Liver (tissue), 8 donors: ENCODE measurements at regions not wholly inside any gene's neighbourhood (a gene's known extent, or its start where the extent isn't known, plus 50 kb on each side); places are given as distances from the start of the nearest gene placed in this dataset.

ENCODE experiments used
- DNase-seq: peaks from one replicate; pipeline ENCODE4 v3.0.0-alpha.2; 2017; ENCODE audit warnings: low spot score
- H3K27ac ChIP-seq, 2 donors: one replicate each; pipeline ENCODE4 v1.7.0; 2013; ENCODE audit warnings: inconsistent platforms in 2 of 2, low read length in 2 of 2, control low read depth in 1 of 2, low read depth in 1 of 2, mild to moderate bottlenecking in 1 of 2
- H3K27me3 ChIP-seq, 4 donors: one replicate each; pipeline versions ENCODE4 v1.6.1 to v1.7.0; 2013; ENCODE audit warnings: low read length in 3 of 4, inconsistent platforms in 1 of 4, mild to moderate bottlenecking in 1 of 4, moderate library complexity in 1 of 4; ENCODE audit not compliant: control insufficient read depth in 4 of 4, insufficient read depth in 4 of 4
- H3K36me3 ChIP-seq, 4 donors: one replicate each; pipeline versions ENCODE4 v1.6.1 to v1.7.0; 2013; ENCODE audit warnings: low read length in 3 of 4, mild to moderate bottlenecking in 3 of 4, low read depth in 1 of 4, moderate library complexity in 1 of 4; ENCODE audit not compliant: control insufficient read depth in 4 of 4, insufficient read depth in 3 of 4
- H3K4me1 ChIP-seq, 4 donors: one replicate each; pipeline versions ENCODE4 v1.6.1 to v1.7.0; 2013; ENCODE audit warnings: low read length in 3 of 4, mild to moderate bottlenecking in 3 of 4, moderate library complexity in 1 of 4; ENCODE audit not compliant: control insufficient read depth in 4 of 4, insufficient read depth in 4 of 4
- H3K4me3 ChIP-seq, 3 donors: one replicate each; pipeline versions ENCODE4 v1.6.1 to v1.7.0; 2013; ENCODE audit warnings: low read length in 3 of 3, control low read depth in 1 of 3, low read depth in 1 of 3, mild to moderate bottlenecking in 1 of 3
- H3K9ac ChIP-seq, 2 donors: one replicate each; pipeline ENCODE4 v1.7.0; 2013; ENCODE audit warnings: low read length in 2 of 2, mild to moderate bottlenecking in 2 of 2, moderate library complexity in 2 of 2, control low read depth in 1 of 2, low read depth in 1 of 2
- H3K9me3 ChIP-seq, 4 donors: one replicate each; pipeline versions ENCODE4 v1.6.1 to v1.7.0; 2013; ENCODE audit warnings: low read length in 3 of 4; ENCODE audit not compliant: control insufficient read depth in 4 of 4
- ATF3 ChIP-seq: IDR thresholded peaks from 2 replicates; pipeline ENCODE4 v1.6.1; 2016; ENCODE audit warnings: antibody characterized with exemption
- CTCF ChIP-seq: fragments of 150-350 bp; IDR thresholded peaks from 2 replicates; pipeline ENCODE4 v1.5.1; 2017; ENCODE audit warnings: improper control_type of control experiment, low read depth, low read length; ENCODE audit not compliant: missing input control
- EGR1 ChIP-seq, 2 donors: IDR thresholded peaks; 2 replicates each; pipeline ENCODE4 v1.6.1; 2016 to 2018; ENCODE audit warnings: antibody characterized with exemption in 2 of 2, low read depth in 2 of 2
- FOXA1 ChIP-seq: IDR thresholded peaks from 2 replicates; pipeline ENCODE4 v1.6.1; 2016; ENCODE audit warnings: antibody characterized with exemption
- FOXA2 ChIP-seq: IDR thresholded peaks from 2 replicates; pipeline ENCODE4 v1.6.1; 2016; ENCODE audit warnings: antibody characterized with exemption
- GABPA ChIP-seq, 2 donors: IDR thresholded peaks in 1 of 2; conservative IDR thresholded peaks in 1 of 2; 2 replicates each; pipeline ENCODE4 v1.6.1; 2016; ENCODE audit warnings: antibody characterized with exemption in 2 of 2, mild to moderate bottlenecking in 1 of 2, moderate library complexity in 1 of 2
- HNF4A ChIP-seq, 2 donors: conservative IDR thresholded peaks; 2 replicates each; pipeline ENCODE4 v1.6.1; 2016; ENCODE audit warnings: antibody characterized with exemption in 2 of 2, mild to moderate bottlenecking in 2 of 2
- HNF4G ChIP-seq: IDR thresholded peaks from 2 replicates; pipeline ENCODE4 v1.6.1; 2016; ENCODE audit warnings: antibody characterized with exemption
- JUND ChIP-seq, 2 donors: IDR thresholded peaks; 2 replicates each; pipeline ENCODE4 v1.6.1; 2016; ENCODE audit warnings: antibody characterized with exemption in 2 of 2
- MAX ChIP-seq: IDR thresholded peaks from 2 replicates; pipeline ENCODE4 v1.6.1; 2016; ENCODE audit warnings: antibody characterized with exemption
- NR2F2 ChIP-seq: IDR thresholded peaks from 2 replicates; pipeline ENCODE4 v1.6.1; 2016; ENCODE audit warnings: antibody characterized with exemption
- RAD21 ChIP-seq, 2 donors: IDR thresholded peaks; 2 replicates each; pipeline ENCODE4 v1.6.1; 2016; ENCODE audit warnings: antibody characterized with exemption in 2 of 2, mild to moderate bottlenecking in 2 of 2
- REST ChIP-seq: IDR thresholded peaks from 2 replicates; pipeline ENCODE4 v1.6.1; 2016; ENCODE audit warnings: antibody characterized with exemption, mild to moderate bottlenecking
- RXRA ChIP-seq, 2 donors: IDR thresholded peaks; 2 replicates each; pipeline ENCODE4 v1.6.1; 2017 to 2018; ENCODE audit warnings: antibody characterized with exemption in 2 of 2, mild to moderate bottlenecking in 1 of 2
- SP1 ChIP-seq: IDR thresholded peaks from 2 replicates; pipeline ENCODE4 v1.6.1; 2018; ENCODE audit warnings: antibody characterized with exemption, mild to moderate bottlenecking
- TAF1 ChIP-seq: conservative IDR thresholded peaks from 2 replicates; pipeline ENCODE4 v1.6.1; 2016; ENCODE audit warnings: antibody characterized with exemption, mild to moderate bottlenecking
- YY1 ChIP-seq: IDR thresholded peaks from 2 replicates; pipeline ENCODE4 v1.6.1; 2016; ENCODE audit warnings: antibody characterized with exemption, mild to moderate bottlenecking
- ZBTB33 ChIP-seq: IDR thresholded peaks from 2 replicates; pipeline ENCODE4 v1.6.1; 2016; ENCODE audit warnings: antibody characterized with exemption
- WGBS: extraction: QIAGEN DNeasy Blood & Tissue Kit; methylation state at CpG from one replicate; pipeline ENCODE4 v1.1.7; 2013; 5-methylcytosine and 5-hydroxymethylcytosine counted together
- donor health status: healthy.
- donor health status: healthy.
- donor health status: healthy.
- donor health status: healthy.
- donor health status: healthy.

GRCh38 chr9:28032268-28032590 lies 458.9 kb upstream of the C9orf72 start:
- Histone ChIP-seq H3K4me1 (no peaks in the 10 kb centered on the region), H3K36me3 (no peaks in the 10 kb centered on the region), H3K27ac (no peak overlapping the region), H3K4me3 (no peak overlapping the region), H3K9ac (no peak overlapping the region), H3K27me3 (peaks cover 0 to 6% (median 0%) of the 10 kb centered on the region in 4 donors), H3K9me3 (no peaks in the 10 kb centered on the region)
- WGBS: 80% methylated on average over 2 of the region's 2 CpGs
- TF ChIP-seq REST: no peak
- DNase-seq: no peak

- no peak for TF ChIP-seq YY1
- no peak for TF ChIP-seq RAD21 (IDR thresholded peaks at IDR 0.05)
- TF ChIP-seq GABPA (IDR thresholded peaks at IDR 0.05 in 1 of 2, conservative IDR thresholded peaks at IDR 0.05 in 1 of 2): no peak
- no peak for TF ChIP-seq JUND (IDR thresholded peaks at IDR 0.05)
- no peak for TF ChIP-seq FOXA1
- no peak for TF ChIP-seq ATF3
- no peak for TF ChIP-seq EGR1 (IDR thresholded peaks at IDR 0.05; ENCODE audit: low read depth in 2 of 2)
- no peak for TF ChIP-seq REST
- TF ChIP-seq SP1: no peak
- no peak for TF ChIP-seq ZBTB33
- TF ChIP-seq FOXA2: no peak
- no peak for TF ChIP-seq MAX
- no peak for TF ChIP-seq CTCF
- no peak for TF ChIP-seq HNF4G
- no peak for TF ChIP-seq RXRA (IDR thresholded peaks at IDR 0.05)
- TF ChIP-seq TAF1: no peak
- TF ChIP-seq NR2F2: no peak
- no peak for TF ChIP-seq HNF4A (conservative IDR thresholded peaks at IDR 0.05)
- Histone ChIP-seq H3K9ac (no peak overlapping the region), H3K9me3 (no peaks in the 10 kb centered on the region), H3K36me3 (no peaks in the 10 kb centered on the region), H3K4me1 (no peaks in the 10 kb centered on the region), H3K4me3 (no peak overlapping the region), H3K27me3 (peaks cover 0 to 5% (median 0%) of the 10 kb centered on the region in 4 donors), H3K27ac (no peak overlapping the region)
- no peak for DNase-seq
- 60% methylated on average over 6 of the region's 6 CpGs for WGBS
Measured at GRCh38 chr9:28034242-28034641, 461.0 kb upstream of the C9orf72 start.
